Nephron (organoid): ENCODE measurements at regions not wholly inside any gene's neighbourhood (a gene's known extent, or its start where the extent isn't known, plus 50 kb on each side); places are given as distances from the start of the nearest gene placed in this dataset.

ENCODE experiments used
- H3K27ac Mint-ChIP-seq, 3 experiments: 2 replicates each; pipeline ENCODE4 v1.8.0; 2020; ENCODE audit warnings: mixed read lengths in 3 of 3, mild to moderate bottlenecking in 2 of 3, moderate library complexity in 1 of 3
- H3K27me3 Mint-ChIP-seq: 2 replicates; pipeline ENCODE4 v1.8.0; 2021; ENCODE audit warnings: low read depth, mild to moderate bottlenecking, moderate library complexity, mixed read lengths
- H3K36me3 Mint-ChIP-seq: 2 replicates; pipeline ENCODE4 v1.8.0; 2020; ENCODE audit warnings: low read depth, mixed read lengths
- H3K4me1 Mint-ChIP-seq: 2 replicates; pipeline ENCODE4 v1.8.0; 2020; ENCODE audit warnings: mixed read lengths
- H3K4me3 Mint-ChIP-seq, 3 experiments: 2 replicates each; pipeline ENCODE4 v1.8.0; 2020; ENCODE audit warnings: mild to moderate bottlenecking in 3 of 3, mixed read lengths in 3 of 3, moderate library complexity in 2 of 3
- H3K9me3 Mint-ChIP-seq: 2 replicates; pipeline ENCODE4 v1.8.0; 2020; ENCODE audit warnings: mixed read lengths
- CTCF ChIP-seq, 3 experiments: fragments of 200-600 bp; sonication (generic); IDR thresholded peaks; one replicate each; pipeline ENCODE4 v1.5.0; 2021; ENCODE audit warnings: antibody characterized with exemption in 3 of 3; ENCODE audit not compliant: unreplicated experiment in 3 of 3

- Mint-ChIP-seq H3K4me1 (no peaks in the 10 kb centered on the region), H3K27ac (no peak overlapping the region), H3K36me3 (no peaks in the 10 kb centered on the region), H3K4me3 (no peak overlapping the region), H3K27me3 (no peaks in the 10 kb centered on the region), H3K9me3 (no peaks in the 10 kb centered on the region)
- TF ChIP-seq CTCF (IDR thresholded peaks at IDR 0.05; ENCODE audit: unreplicated experiment in 3 of 3), result no peak
Observed at GRCh38 chr4:27701606-27702005, 841.0 kb downstream of the STIM2 start.

- TF ChIP-seq CTCF (IDR thresholded peaks at IDR 0.05; ENCODE audit: unreplicated experiment in 3 of 3), result peak in 2 of 3 experiments; percentile 23 to 27
- no peak overlapping the region for H3K4me3 Mint-ChIP-seq
- no peak overlapping the region for H3K27ac Mint-ChIP-seq
- no peaks in the 10 kb centered on the region for H3K4me1 Mint-ChIP-seq
- H3K36me3 Mint-ChIP-seq, result no peaks in the 10 kb centered on the region
- H3K9me3 Mint-ChIP-seq, result no peaks in the 10 kb centered on the region
- H3K27me3 Mint-ChIP-seq, result no peaks in the 10 kb centered on the region
Observed at GRCh38 chr4:27702730-27703431, 842.2 kb downstream of the STIM2 start.

GRCh38 chr4:27703771-27704170, 843.1 kb downstream of the STIM2 start:
- no peak for TF ChIP-seq CTCF (IDR thresholded peaks at IDR 0.05; ENCODE audit: unreplicated experiment in 3 of 3)
- no peak overlapping the region for H3K27ac Mint-ChIP-seq
- H3K36me3 Mint-ChIP-seq, result no peaks in the 10 kb centered on the region
- H3K9me3 Mint-ChIP-seq, result no peaks in the 10 kb centered on the region
- H3K27me3 Mint-ChIP-seq, result no peaks in the 10 kb centered on the region
- no peak overlapping the region for H3K4me3 Mint-ChIP-seq
- no peaks in the 10 kb centered on the region for H3K4me1 Mint-ChIP-seq

- Mint-ChIP-seq H3K9me3 (no peaks in the 10 kb centered on the region), H3K4me3 (no peak overlapping the region), H3K27ac (no peak overlapping the region), H3K27me3 (no peaks in the 10 kb centered on the region), H3K36me3 (no peaks in the 10 kb centered on the region), H3K4me1 (no peaks in the 10 kb centered on the region)
- TF ChIP-seq CTCF (IDR thresholded peaks at IDR 0.05; ENCODE audit: unreplicated experiment in 3 of 3), result no peak
Observed at GRCh38 chr4:27711041-27711440, 850.4 kb downstream of the STIM2 start.

GRCh38 chr4:27714073-27714472, 853.4 kb downstream of the STIM2 start:
- Mint-ChIP-seq H3K4me3 (no peak overlapping the region), H3K36me3 (no peaks in the 10 kb centered on the region), H3K4me1 (no peaks in the 10 kb centered on the region), H3K27me3 (peaks cover under 1% of the 10 kb centered on the region), H3K27ac (no peak overlapping the region), H3K9me3 (no peaks in the 10 kb centered on the region)
- TF ChIP-seq CTCF (IDR thresholded peaks at IDR 0.05; ENCODE audit: unreplicated experiment in 3 of 3), result no peak
